GM21367 (cell line): ENCODE measurements at regions not wholly inside any gene's neighbourhood (a gene's known extent, or its start where the extent isn't known, plus 50 kb on each side); places are given as distances from the start of the nearest gene placed in this dataset.
"Not testable (repeated sequence)": the region's sequence is repeated elsewhere in the genome, so short reads cannot be mapped to it uniquely, and the experiment has no call there.

Experiments
- ATAC-seq: cut with Tn5 transposase; IDR thresholded peaks from one replicate; pipeline ENCODE4 v1.9.1; 2021; ENCODE audit not compliant: unreplicated experiment

DNA sequence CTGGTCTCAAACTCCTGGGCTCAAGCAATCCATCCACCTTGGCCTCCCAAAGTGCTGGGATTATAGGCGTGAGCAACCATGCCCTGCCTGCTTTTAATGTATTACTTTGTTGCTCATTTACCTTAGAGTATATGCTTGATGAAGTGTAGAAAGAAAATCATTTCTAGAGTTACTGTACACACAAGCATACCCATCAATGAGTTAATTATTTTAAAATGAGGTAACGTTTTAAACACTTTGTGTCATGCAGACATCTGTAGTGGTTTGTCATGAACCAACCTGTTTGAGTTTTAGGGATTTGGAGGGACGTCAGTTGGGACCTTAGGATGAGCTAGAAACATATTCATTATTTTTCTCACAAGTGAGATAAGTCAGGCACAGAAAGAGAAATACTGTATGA is 332.4 kb upstream of the IGF1R start:
- ATAC-seq = no peak

GRCh38 chr15:98321896-98322295 is 326.4 kb upstream of the IGF1R start:
- ATAC-seq = no peak

DNA sequence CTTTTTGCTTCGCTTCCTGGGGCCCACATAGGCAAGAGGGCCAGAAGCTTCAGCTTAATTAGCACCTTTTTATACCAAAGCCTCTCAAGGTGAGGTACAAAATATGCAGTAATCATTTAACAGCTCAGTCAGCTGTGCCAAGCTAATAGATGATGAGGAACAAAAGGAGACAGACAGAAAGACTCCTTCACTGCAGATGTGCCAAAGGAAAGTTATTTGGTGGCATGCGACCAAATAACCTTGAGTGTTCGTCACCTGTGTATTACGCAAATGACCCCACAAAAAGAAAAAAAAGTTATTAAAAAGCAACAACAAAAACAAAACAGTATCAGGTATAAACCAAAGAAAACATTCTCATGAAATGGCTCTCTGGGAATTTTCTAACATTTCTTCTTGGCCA is 325.8 kb upstream of the IGF1R start:
- no peak for ATAC-seq

GRCh38 chr15:98324341-98324970 is 323.9 kb upstream of the IGF1R start:
- ATAC-seq = no peak

- ATAC-seq = no peak
These were observed 321.5 kb upstream of the IGF1R start for GRCh38 chr15:98326804-98327203.

DNA sequence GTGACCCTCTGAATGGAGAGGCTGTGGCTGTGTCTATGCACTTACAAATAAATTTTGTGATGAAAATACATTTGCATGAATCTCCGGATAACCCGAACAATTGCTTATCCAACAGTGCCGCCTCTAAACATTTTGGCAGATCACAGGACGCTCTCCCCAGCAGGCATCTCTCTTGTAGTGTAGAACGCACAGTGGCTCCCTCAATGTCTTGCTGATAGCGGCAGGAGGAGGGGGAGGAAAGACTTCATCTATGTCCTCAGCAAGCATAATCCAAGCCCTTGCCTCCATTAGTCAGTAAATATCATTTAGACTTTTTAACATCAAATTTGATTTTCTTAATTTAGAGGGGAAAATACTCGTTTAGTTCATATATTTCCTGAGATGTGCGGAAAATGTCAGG is 318.1 kb upstream of the IGF1R start:
- no peak for ATAC-seq

GRCh38 chr15:98330692-98331435 is 317.5 kb upstream of the IGF1R start:
- ATAC-seq = no peak

GRCh38 chr15:98331676-98332075 is 316.7 kb upstream of the IGF1R start:
- ATAC-seq = no peak

- ATAC-seq = no peak
These were observed 315.1 kb upstream of the IGF1R start for GRCh38 chr15:98333251-98333650.

DNA sequence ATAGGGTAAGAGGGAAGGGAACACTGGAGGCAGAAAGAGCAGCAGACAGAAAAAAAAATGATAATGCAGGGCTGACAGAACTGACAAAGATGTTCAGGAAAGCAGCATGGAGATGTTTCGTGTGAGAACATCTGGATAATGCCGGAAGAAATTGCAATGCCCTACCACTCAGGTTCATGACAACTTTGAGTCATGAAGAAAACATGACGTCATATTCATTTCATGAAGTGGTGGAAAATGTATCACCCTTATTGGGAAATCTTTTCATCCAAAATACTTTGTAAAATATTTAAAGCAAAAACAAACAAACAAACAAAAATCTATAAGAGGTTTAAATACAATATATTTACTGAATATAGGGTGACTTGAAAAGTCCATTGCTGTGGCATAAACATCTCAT is 305.4 kb upstream of the IGF1R start:
- no peak for ATAC-seq

DNA sequence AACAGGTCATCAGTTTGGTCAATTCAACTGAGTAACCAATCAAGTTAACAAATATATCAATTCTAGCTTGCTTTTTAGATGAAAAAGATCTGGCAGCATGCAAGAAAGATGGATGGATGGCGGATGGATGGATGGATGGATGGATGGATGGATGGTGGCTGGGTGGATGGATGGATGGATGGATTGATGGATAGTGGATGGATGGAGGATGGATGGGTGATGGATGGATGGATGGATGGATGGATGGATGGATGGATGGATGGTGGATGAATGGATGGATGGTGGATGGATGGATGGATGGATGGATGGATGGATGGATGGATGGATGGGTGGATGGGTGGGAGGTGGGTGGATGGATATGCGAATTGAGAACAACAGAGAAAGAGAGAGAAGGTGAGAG is 303.7 kb upstream of the IGF1R start:
- ATAC-seq = no peak

- ATAC-seq = no peak
These were observed 301.3 kb upstream of the IGF1R start for GRCh38 chr15:98347001-98347400.

DNA sequence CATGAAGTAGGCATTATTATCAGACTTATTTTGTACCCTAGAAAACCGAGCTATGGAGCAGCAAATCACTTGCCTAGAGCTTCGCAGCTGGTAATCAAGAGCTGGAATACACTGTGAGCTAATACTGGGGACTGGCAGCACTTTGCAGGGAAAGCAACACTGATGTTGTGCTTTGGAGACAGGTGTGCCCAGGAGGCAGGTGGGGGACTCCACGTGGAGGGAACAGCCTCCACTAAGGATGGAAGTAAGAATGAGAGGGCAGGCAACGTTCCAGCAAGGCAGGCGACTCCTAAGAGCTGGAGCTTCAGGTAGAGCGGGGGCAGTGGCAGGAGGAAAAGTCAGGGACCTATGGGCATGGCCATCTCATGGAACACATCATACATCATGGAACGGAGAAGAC is 300.5 kb upstream of the IGF1R start:
- ATAC-seq = no peak

DNA sequence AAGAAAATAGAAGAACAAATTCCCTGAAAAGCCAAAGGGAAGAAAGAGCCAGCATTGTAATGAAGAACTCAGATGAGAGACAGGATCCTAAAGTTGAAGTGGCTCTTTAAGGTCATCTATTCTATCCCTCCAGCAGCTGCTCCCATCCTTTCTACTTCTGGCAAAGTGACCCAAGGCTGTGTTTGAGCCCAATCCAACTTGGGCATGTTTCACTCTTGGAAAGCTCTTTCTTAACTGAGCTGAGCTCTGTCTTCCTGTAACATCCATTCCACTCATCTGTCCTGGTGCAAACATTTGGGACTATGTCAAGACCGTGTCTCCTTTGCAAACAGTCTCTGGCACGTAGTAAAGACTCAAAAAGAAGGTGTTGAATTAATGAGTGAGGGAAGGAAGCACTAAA is 298.1 kb upstream of the IGF1R start:
- ATAC-seq = no peak

DNA sequence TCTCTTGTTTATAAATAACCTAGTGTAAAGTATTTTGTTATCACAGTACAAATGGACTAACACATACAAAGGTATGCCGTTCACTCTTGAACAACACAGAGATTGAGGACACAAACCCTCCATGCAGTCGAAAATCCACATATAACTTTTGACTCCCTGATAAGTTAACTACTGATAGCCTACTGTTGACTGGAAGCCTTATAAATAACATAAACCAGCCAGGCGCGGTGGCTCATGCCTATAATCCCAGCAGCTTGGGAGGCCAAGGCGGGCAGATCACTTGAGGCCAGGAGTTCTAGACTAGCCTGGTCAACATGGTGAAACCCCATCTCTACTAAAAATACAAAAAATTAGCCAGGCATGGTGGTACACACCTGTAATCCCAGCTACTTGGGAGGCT is 290.1 kb upstream of the IGF1R start:
- ATAC-seq = not testable (repeated sequence)

DNA sequence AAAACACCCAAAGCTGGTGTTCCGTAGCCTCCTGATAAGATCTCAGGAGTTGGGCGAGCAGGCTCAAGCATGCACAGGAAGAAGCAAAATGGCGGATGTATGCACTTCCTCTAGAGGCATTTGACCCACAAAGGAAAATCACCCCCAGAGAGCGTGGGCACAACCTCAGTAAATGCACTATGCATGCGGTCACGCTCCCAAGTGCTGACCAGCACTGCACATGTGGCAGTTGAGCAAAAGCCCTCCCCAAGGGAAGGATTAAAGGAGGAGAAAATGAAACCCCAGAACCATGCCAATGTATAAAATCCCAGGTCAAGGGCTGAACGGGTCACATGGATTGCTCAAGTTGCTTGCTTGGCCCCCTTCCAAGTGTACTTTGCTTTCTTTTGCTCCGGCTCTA is 289.4 kb upstream of the IGF1R start:
- no peak for ATAC-seq

DNA sequence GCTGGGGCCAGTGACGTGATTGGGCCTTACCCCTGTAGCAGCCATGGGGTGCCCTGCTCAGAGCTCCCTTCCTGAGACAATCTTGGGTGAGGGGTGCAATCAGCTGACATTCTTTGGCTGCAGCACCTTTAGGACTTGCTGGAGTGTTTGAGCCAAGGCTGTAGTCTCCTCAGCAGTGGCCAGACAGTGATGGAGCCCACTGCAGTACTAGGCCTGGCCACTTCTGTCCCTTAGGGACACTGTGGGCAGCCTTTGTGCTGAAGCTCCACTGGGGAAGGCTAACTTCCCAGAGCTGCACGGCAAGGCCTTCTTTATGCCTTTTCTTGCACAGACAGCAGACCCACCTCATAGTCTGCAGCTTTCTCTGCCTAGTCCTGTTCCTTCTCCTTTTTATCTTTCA is 284.9 kb upstream of the IGF1R start:
- ATAC-seq = no peak

DNA sequence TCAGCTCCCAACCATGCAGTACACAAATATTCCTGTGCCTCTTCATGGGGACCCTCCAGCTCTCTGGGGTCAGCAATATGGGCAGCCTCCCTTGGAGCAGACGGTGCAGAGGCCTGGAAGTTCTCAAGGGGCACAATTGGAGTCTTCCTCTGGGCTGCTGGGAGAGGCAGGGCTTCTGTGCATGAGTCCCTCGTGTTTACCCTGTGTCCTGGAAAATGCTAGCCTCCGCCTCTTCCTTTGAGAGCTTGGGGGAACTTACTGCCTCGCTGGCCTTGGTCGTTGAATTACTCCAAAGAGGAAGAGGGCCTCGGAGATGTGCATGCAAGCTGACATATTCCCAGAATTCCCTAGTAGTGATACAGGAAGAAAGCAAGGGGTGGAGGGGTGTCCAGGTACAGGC is 284.4 kb upstream of the IGF1R start:
- ATAC-seq = no peak

GRCh38 chr15:98369081-98369716 is 279.1 kb upstream of the IGF1R start:
- no peak for ATAC-seq

- ATAC-seq = no peak
These were observed 272.6 kb upstream of the IGF1R start for GRCh38 chr15:98375513-98376340.

- ATAC-seq = no peak
These were observed 267.6 kb upstream of the IGF1R start for GRCh38 chr15:98380721-98381120.

DNA sequence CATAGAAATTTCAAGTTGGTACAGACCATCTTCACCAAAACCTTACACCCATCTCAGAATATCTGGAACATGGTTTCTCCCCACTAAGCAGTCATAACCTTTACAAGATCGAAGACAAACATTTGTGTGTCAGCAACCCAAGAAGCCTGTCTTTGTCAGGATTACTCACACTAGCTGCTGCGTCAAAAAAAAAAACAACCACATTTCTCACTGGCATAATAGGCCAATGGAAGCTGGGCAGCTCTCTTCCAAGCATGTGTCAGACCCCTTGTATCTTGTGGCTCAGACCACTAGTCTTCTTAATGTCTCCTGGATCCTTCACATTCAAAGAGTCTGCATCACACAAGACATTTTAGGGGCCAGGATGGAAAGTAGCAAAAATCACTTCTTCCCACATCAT is 266.9 kb upstream of the IGF1R start:
- ATAC-seq = no peak
